Activated T-cell treated with anti-CD3 and anti-CD28 coated beads for 48 hours (primary cell): ENCODE measurements at regions not wholly inside any gene's neighbourhood (a gene's known extent, or its start where the extent isn't known, plus 50 kb on each side); places are given as distances from the start of the nearest gene placed in this dataset.

Experiments used
- DNase-seq: peaks from one replicate; pipeline ENCODE4 v3.0.0-alpha.2; 2020; ENCODE audit warnings: low read depth

GRCh38 chr2:126827371-126827770 lies 71.3 kb upstream of the TEX51 start:
- DNase-seq = no peak

DNA sequence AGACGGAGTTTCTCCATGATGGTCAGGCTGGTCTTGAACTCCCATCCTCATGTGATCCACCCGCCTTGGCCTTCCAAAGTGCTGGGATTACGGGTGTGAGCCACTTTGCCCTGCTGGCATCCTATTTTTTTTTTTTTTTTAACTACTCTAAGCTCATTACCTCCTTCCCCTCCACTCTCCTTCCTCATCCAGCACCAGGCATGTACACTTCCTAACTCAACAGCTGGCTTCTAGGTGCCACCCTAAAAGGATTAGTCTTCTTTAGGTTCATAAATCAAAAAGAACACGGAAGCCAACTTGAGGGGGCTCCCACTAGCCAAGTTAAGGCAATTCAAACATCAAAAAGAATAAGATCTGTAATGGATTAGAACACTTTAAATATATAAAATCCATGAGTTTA lies 70.6 kb upstream of the TEX51 start:
- DNase-seq = no peak

GRCh38 chr2:126828491-126828890 lies 70.2 kb upstream of the TEX51 start:
- DNase-seq = no peak

DNA sequence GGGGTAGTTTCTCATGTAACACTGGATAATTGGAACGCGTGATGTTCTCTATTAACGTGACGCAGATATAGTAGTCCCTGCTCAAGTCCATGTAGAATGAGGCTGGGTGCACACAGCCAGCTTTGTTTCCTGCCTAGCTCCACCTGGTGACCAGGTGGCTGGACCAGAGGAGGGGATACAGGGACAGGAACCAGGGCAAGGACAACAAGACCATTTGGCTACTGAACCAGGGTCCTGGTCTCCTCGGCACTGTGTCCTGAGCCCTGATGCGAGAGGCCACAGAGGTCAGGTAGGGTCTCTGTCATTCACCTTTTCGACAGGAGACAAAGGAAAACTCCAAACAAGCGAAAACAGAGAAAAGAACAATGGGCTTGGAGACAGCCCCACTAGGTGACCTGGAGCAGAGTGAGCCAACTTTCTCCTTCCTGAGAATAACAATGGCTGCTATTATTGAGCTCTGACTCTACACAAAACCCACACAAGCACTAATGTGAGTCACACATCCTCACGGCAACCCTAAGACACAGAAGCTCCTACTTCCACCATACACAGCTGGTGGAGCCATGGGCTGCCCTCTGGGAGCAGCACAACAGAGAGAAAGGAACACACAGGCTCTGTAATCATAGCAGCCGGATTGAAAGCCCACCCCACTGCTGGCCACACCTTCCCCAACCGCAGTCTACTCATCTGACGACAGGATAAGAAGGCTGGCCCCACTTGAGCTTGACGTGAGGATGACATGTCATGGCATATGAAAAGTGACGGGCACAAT lies 67.3 kb upstream of the TEX51 start:
- DNase-seq = no peak

- no peak for DNase-seq
Observed at GRCh38 chr2:126832014-126832413, 66.7 kb upstream of the TEX51 start.

DNA sequence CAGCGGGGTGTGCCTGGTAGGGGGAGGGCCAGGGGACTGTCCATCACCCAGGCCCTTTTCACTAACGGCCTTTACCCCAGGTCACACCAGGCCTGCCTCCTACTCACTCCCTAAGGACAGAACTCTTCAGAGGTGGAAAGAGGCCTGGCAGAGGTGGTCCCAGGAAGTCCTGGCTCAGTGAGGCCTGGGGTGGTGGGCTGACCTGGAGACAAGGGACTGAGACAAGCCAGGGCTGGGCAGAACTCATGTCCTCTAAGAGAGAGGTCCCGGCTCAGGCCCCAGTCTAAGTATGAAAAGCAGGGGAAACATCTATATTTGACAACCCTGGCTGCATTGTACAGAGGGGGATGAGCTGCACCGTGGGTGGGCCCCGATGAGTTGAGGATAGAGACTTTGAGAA lies 65.9 kb upstream of the TEX51 start:
- no peak for DNase-seq

DNA sequence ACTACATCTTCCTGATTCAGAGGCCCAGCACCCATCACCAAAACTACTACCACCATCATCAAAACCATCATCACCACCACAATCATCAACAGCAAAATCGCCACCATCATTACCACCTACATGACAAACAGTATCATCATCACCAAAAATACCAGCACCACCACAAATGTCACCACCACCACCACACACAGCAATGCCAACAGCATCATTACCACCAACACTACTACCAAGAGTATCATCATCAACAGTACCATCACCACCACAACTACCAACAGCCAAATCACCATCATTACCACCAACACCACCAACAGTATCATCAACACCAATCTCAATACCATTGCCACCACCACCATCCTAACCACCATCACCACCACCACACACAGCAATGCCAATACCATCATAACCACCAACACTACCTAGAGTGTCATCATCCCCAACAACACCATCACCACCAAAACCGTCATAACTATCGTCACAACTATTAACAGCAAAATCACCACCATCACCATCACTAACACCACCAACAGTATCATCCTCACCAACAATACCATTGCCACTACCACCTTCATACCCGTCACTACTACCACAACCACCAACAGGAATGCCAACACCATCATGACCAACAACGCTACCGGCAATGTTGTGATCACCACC lies 64.6 kb upstream of the TEX51 start:
- DNase-seq = no peak

DNA sequence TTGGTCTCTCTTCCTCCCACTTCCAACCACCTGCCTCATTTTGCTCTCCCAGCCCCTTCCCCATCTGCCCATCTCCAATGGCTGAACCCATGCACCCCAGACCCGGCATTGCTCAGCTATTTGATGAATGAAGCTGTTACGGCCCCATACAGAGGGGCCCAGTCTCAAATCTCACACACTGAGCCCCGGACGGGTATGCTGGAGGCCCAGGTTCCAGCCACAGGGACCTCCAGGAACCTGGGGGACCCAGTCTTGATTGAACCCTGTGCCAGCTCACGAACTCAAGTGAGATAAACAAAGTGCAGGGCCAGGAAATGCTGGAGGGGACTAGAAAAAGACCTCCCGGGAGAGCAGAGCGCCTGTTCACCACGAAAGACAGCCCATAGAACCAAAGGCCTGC lies 63.4 kb upstream of the TEX51 start:
- DNase-seq = no peak

- no peak for DNase-seq
Observed at GRCh38 chr2:126835831-126836230, 62.9 kb upstream of the TEX51 start.

DNA sequence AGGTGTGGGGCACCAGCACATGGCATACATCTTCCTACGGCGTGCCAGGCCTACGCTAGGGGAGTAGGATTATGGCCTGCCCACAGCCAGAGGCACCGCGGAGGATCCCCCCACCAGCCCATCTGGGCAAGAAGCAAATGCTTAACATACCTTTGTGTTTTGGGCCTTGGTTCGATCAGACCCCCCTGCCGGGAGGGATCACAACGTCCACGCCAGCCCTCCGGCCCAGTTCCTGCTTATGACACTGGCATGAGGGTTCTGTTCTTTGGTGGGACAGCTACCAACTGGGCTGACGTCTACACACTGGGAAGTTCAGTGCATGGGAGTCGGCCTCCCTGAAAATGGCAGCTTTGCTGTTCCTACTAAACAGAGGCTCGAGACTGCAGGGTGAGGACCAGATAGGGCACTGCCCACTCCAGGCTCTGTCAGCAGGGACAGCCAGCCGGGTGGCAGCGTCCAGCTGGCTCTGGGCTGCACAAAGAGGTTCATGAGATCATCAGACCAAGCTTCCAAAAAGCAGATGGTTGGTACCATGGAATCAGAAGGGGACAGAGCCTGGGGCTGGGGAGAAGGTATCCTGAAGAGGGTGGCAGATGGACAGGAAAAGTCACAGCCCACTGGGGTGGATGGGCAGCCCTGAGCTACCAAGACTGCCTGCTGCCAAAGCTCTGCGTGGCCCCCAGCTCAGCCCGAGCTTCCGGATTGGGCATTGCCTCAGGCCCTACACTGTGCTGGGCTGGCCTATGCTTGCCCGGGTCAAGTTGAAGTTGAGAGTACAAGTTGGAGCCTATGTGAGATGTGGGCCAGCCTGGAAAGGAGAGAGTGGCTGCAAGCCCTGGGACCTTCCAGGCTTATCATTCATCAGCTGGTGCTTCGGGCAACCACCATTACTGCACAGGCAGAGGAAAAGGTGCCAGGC lies 61.7 kb upstream of the TEX51 start:
- no peak for DNase-seq

DNA sequence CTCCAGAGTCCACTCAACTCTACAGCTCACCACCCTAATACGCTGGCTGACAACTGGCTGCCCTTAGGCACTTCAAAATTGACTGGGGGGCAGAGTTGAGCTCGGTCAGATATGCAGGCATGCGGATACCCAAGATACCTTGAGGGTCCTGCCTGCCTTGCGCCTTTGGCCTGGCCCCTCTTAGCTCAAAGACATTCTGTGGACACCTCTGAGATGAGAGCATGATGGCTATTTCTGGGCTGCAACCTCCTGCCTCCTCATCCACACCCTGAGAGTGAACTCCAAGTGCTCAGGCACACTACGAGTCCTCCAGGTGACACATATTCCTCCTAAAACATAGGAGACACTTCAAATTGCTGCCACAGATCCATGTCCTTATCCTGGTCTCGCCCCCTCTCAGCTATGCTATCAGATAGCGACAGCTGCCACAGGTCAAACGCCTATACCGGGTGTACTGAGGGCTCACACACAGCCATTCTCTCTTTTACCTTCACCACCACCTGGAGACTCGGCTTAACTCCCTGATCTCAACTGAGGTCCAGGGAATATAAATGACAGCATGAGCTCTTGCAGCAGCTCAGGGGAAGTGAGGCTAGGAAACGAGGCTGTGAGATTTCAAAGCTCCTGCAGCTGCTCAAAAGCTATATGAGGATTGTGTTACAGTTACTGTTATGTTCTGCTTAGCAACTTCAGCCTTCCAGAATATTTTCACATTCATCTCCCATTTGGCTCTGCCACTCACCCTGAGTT lies 60.5 kb upstream of the TEX51 start:
- DNase-seq = no peak

- DNase-seq = no peak
Observed at GRCh38 chr2:126838716-126838985, 60.0 kb upstream of the TEX51 start.

DNA sequence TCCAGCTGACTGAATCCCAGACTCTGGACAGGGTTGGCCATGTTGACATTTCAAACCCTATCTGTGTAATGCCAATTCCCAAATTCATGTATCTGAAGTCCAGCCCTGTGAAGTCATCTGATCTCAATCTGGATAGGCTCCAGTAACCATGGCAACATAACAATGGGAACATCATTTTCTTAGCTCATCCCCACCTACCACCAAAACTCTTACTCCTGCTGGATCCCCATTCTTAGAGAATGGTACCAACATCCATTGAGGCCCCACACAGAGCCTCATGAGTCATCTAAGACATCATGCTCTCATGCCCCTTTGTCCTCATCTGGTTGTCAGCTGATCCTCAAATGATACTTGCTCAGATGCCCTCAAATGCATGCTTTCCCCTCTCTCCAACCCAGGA lies 58.9 kb upstream of the TEX51 start:
- DNase-seq = no peak

DNA sequence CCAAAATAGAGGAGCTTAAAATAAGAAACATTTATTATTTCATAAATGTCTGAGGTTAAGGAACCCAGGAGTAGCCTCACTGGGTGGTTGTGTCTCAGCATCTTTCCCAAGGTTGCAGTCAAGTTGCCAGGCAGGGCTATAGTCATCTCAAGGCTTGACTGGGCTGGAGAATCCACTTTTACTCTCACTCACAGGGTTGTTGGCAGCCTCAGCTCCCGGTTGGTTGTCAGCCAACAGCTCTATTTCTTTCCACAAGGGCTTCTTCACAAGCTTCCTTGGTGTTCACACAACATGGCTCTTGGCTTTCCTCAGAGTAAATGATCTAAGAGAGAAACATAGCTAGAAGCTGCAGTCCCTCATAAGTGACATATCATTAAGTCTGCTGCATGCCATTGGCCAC lies 55.6 kb upstream of the TEX51 start:
- no peak for DNase-seq

DNA sequence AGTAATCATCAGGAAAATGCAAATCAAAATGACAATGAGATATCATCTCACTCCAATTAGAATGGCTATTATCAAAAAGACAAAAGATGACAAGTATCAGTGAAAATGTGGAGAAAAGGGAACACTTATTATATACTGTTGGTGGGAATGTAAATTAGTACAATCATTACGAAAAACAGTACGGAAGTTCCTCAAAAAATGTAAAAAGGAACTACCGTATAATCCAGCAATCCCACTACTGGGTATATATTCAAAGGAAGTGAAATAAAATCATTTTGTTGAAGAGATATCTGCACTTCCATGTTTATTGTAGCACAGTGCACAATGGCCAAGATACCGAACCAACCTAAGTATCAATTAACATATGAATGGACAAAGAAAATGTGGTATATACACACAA lies 52.4 kb upstream of the TEX51 start:
- no peak for DNase-seq
